ENCODE measurements at regions not wholly inside any gene's neighbourhood (a gene's known extent, or its start where the extent isn't known, plus 50 kb on each side); places are given as distances from the start of the nearest gene placed in this dataset.

- no peaks in the 10 kb centered on the region for H3K9me3 ChIP-seq (ENCODE audit: low read depth, low read length, poor library complexity, severe bottlenecking)
- POLR2A ChIA-PET (ENCODE audit: low non-redundant PET): no interaction called here
- H3K4me3 ChIP-seq (ENCODE audit: low read depth, low read length, poor library complexity, severe bottlenecking): no peak overlapping the region
- H3K36me3 ChIP-seq (ENCODE audit: insufficient read depth, low read length, poor library complexity, severe bottlenecking): no peaks in the 10 kb centered on the region
- DNase-seq (ENCODE audit: low spot score): no peak
- H3K4me1 ChIP-seq (ENCODE audit: insufficient read depth, low read length, poor library complexity, severe bottlenecking): no peaks in the 10 kb centered on the region
- CTCF ChIA-PET: interaction anchor here (0.6 kb wide), 1 partner anchor 168 kb away, joined by 7 read pairs; no protein-coding TSS in a partner anchor
- no TSS peak for BruUV-seq (replicated peaks)
- peaks cover 70% of the 10 kb centered on the region for H3K27me3 ChIP-seq (replicated peaks; ENCODE audit: insufficient read depth, low read depth, low read length, poor library complexity)
- TF ChIP-seq CTCF (conservative IDR thresholded peaks at IDR 0.05; ENCODE audit: low read depth, low read length) (no peak), EZH2 (IDR thresholded peaks at IDR 0.05; ENCODE audit: borderline replicate concordance, low read depth, low read length, poor library complexity, severe bottlenecking) (no peak)
- intact Hi-C loops (cut with micrococcal nuclease; ENCODE audit: unreplicated experiment): no loop called here
- no peak overlapping the region for H3K27ac ChIP-seq (ENCODE audit: low read depth, low read length, poor library complexity, severe bottlenecking)
Observed at GRCh38 chr7:25396668-25397067, 168.4 kb upstream of the NPVF start.

- no TSS peak for BruUV-seq (replicated peaks)
Observed at GRCh38 chr7:25398418-25398817, 170.1 kb upstream of the NPVF start.

GRCh38 chr7:25399000-25399750 lies 170.9 kb upstream of the NPVF start:
- ChIA-PET POLR2A (ENCODE audit: low non-redundant PET) (no interaction called here), CTCF (interaction anchor here (0.6 kb wide), 1 partner anchor 170 kb away, joined by 10 read pairs; no protein-coding TSS in a partner anchor)
- no peaks in the 10 kb centered on the region for H3K4me1 ChIP-seq (ENCODE audit: insufficient read depth, low read length, poor library complexity, severe bottlenecking)
- intact Hi-C loops (cut with micrococcal nuclease; ENCODE audit: unreplicated experiment): no loop called here
- BruUV-seq (replicated peaks): no TSS peak
- TF ChIP-seq CTCF (conservative IDR thresholded peaks at IDR 0.05; ENCODE audit: low read depth, low read length) (no peak), EZH2 (IDR thresholded peaks at IDR 0.05; ENCODE audit: borderline replicate concordance, low read depth, low read length, poor library complexity, severe bottlenecking) (no peak)
- H3K36me3 ChIP-seq (ENCODE audit: insufficient read depth, low read length, poor library complexity, severe bottlenecking): no peaks in the 10 kb centered on the region
- no peak for DNase-seq (ENCODE audit: low spot score)
- no peak overlapping the region for H3K4me3 ChIP-seq (ENCODE audit: low read depth, low read length, poor library complexity, severe bottlenecking)
- H3K9me3 ChIP-seq (ENCODE audit: low read depth, low read length, poor library complexity, severe bottlenecking): no peaks in the 10 kb centered on the region
- H3K27me3 ChIP-seq (replicated peaks; ENCODE audit: insufficient read depth, low read depth, low read length, poor library complexity): peaks cover 71% of the 10 kb centered on the region
- no peak overlapping the region for H3K27ac ChIP-seq (ENCODE audit: low read depth, low read length, poor library complexity, severe bottlenecking)

More at GRCh38 chr7:25398418-25398817, 170.1 kb upstream of the NPVF start:
- no peak for DNase-seq (ENCODE audit: low spot score)
- CTCF ChIA-PET: interaction anchor here (0.7 kb wide), 1 partner anchor 453 kb away, joined by 3 read pairs; no protein-coding TSS in a partner anchor
- POLR2A ChIA-PET (ENCODE audit: low non-redundant PET): no interaction called here
- H3K36me3 ChIP-seq (ENCODE audit: insufficient read depth, low read length, poor library complexity, severe bottlenecking): no peaks in the 10 kb centered on the region
- no peak overlapping the region for H3K27ac ChIP-seq (ENCODE audit: low read depth, low read length, poor library complexity, severe bottlenecking)
- no peak overlapping the region for H3K4me3 ChIP-seq (ENCODE audit: low read depth, low read length, poor library complexity, severe bottlenecking)
- peaks cover 71% of the 10 kb centered on the region for H3K27me3 ChIP-seq (replicated peaks; ENCODE audit: insufficient read depth, low read depth, low read length, poor library complexity)
- intact Hi-C loops (cut with micrococcal nuclease; ENCODE audit: unreplicated experiment): no loop called here
- TF ChIP-seq CTCF (conservative IDR thresholded peaks at IDR 0.05; ENCODE audit: low read depth, low read length): no peak
- TF ChIP-seq EZH2 (IDR thresholded peaks at IDR 0.05; ENCODE audit: borderline replicate concordance, low read depth, low read length, poor library complexity, severe bottlenecking): no peak
- no peaks in the 10 kb centered on the region for H3K4me1 ChIP-seq (ENCODE audit: insufficient read depth, low read length, poor library complexity, severe bottlenecking)
- H3K9me3 ChIP-seq (ENCODE audit: low read depth, low read length, poor library complexity, severe bottlenecking): no peaks in the 10 kb centered on the region
